NCI-H526 (cell line): ENCODE measurements at regions not wholly inside any gene's neighbourhood (a gene's known extent, or its start where the extent isn't known, plus 50 kb on each side); places are given as distances from the start of the nearest gene placed in this dataset.

Experiments used
- DNase-seq, 2 experiments: peaks; one replicate each; lab custom pipeline; 2025; lab: John Stamatoyannopoulos, UW

GRCh38 chr18:61618816-61619215, 274.0 kb downstream of the RNF152 start:
- no peak for DNase-seq

GRCh38 chr18:61616111-61616610, 276.6 kb downstream of the RNF152 start:
- DNase-seq = no peak

GRCh38 chr18:61612517-61612916, 279.3 kb downstream of the CDH20 start:
- no peak for DNase-seq

- no peak for DNase-seq
Observed at GRCh38 chr18:61609131-61609530, 275.9 kb downstream of the CDH20 start.

- no peak for DNase-seq
Observed at GRCh38 chr18:61608316-61608715, 275.1 kb downstream of the CDH20 start.

GRCh38 chr18:61607867-61608266, 274.6 kb downstream of the CDH20 start:
- no peak for DNase-seq

- no peak for DNase-seq
Observed at GRCh38 chr18:61606759-61607158, 273.5 kb downstream of the CDH20 start.

GRCh38 chr18:61606068-61606660, 272.9 kb downstream of the CDH20 start:
- DNase-seq = no peak

GRCh38 chr18:61605376-61606067, 272.3 kb downstream of the CDH20 start:
- no peak for DNase-seq
